ENCODE measurements at regions not wholly inside any gene's neighbourhood (a gene's known extent, or its start where the extent isn't known, plus 50 kb on each side); places are given as distances from the start of the nearest gene placed in this dataset.

DNA sequence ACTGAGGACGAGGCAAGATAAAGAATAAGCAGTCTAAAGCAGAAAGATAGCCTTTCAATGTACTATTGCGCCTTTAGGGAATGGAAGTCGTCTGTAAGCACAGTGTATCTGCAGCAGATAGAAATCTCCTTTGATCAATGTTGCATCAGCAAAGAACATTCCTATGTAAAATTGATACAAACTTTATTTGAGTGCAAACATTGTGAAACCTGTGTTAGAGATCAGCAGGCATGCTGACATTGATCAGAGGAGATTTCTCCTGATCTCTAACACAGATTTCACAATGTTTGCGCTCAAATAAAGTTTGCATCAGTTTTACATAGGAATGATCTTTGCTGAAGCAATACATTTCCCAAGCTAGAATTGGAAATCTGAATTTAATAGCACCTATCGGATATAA, 1446.8 kb downstream of the MRPL39 start (continued):
- TF ChIP-seq, protein P1, sequence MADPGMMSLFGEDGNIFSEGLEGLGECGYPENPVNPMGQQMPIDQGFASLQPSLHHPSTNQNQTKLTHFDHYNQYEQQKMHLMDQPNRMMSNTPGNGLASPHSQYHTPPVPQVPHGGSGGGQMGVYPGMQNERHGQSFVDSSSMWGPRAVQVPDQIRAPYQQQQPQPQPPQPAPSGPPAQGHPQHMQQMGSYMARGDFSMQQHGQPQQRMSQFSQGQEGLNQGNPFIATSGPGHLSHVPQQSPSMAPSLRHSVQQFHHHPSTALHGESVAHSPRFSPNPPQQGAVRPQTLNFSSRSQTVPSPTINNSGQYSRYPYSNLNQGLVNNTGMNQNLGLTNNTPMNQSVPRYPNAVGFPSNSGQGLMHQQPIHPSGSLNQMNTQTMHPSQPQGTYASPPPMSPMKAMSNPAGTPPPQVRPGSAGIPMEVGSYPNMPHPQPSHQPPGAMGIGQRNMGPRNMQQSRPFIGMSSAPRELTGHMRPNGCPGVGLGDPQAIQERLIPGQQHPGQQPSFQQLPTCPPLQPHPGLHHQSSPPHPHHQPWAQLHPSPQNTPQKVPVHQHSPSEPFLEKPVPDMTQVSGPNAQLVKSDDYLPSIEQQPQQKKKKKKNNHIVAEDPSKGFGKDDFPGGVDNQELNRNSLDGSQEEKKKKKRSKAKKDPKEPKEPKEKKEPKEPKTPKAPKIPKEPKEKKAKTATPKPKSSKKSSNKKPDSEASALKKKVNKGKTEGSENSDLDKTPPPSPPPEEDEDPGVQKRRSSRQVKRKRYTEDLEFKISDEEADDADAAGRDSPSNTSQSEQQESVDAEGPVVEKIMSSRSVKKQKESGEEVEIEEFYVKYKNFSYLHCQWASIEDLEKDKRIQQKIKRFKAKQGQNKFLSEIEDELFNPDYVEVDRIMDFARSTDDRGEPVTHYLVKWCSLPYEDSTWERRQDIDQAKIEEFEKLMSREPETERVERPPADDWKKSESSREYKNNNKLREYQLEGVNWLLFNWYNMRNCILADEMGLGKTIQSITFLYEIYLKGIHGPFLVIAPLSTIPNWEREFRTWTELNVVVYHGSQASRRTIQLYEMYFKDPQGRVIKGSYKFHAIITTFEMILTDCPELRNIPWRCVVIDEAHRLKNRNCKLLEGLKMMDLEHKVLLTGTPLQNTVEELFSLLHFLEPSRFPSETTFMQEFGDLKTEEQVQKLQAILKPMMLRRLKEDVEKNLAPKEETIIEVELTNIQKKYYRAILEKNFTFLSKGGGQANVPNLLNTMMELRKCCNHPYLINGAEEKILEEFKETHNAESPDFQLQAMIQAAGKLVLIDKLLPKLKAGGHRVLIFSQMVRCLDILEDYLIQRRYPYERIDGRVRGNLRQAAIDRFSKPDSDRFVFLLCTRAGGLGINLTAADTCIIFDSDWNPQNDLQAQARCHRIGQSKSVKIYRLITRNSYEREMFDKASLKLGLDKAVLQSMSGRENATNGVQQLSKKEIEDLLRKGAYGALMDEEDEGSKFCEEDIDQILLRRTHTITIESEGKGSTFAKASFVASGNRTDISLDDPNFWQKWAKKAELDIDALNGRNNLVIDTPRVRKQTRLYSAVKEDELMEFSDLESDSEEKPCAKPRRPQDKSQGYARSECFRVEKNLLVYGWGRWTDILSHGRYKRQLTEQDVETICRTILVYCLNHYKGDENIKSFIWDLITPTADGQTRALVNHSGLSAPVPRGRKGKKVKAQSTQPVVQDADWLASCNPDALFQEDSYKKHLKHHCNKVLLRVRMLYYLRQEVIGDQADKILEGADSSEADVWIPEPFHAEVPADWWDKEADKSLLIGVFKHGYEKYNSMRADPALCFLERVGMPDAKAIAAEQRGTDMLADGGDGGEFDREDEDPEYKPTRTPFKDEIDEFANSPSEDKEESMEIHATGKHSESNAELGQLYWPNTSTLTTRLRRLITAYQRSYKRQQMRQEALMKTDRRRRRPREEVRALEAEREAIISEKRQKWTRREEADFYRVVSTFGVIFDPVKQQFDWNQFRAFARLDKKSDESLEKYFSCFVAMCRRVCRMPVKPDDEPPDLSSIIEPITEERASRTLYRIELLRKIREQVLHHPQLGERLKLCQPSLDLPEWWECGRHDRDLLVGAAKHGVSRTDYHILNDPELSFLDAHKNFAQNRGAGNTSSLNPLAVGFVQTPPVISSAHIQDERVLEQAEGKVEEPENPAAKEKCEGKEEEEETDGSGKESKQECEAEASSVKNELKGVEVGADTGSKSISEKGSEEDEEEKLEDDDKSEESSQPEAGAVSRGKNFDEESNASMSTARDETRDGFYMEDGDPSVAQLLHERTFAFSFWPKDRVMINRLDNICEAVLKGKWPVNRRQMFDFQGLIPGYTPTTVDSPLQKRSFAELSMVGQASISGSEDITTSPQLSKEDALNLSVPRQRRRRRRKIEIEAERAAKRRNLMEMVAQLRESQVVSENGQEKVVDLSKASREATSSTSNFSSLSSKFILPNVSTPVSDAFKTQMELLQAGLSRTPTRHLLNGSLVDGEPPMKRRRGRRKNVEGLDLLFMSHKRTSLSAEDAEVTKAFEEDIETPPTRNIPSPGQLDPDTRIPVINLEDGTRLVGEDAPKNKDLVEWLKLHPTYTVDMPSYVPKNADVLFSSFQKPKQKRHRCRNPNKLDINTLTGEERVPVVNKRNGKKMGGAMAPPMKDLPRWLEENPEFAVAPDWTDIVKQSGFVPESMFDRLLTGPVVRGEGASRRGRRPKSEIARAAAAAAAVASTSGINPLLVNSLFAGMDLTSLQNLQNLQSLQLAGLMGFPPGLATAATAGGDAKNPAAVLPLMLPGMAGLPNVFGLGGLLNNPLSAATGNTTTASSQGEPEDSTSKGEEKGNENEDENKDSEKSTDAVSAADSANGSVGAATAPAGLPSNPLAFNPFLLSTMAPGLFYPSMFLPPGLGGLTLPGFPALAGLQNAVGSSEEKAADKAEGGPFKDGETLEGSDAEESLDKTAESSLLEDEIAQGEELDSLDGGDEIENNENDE (IDR thresholded peaks at IDR 0.05; ENCODE audit: insufficient replicate concordance, low read length), result no peak
- TF ChIP-seq RFX5 (IDR thresholded peaks at IDR 0.05; ENCODE audit: borderline replicate concordance, low read depth, low read length), result no peak
